Ectodermal cell (in vitro differentiated cells): ENCODE measurements at regions not wholly inside any gene's neighbourhood (a gene's known extent, or its start where the extent isn't known, plus 50 kb on each side); places are given as distances from the start of the nearest gene placed in this dataset.

Experiments
- H3K27ac ChIP-seq: 2 replicates; pipeline ENCODE4 v1.7.0; 2013; ENCODE audit warnings: mild to moderate bottlenecking, low read depth, low read length; ENCODE audit not compliant: insufficient read depth, poor library complexity, severe bottlenecking
- H3K27me3 ChIP-seq: 2 replicates; pipeline ENCODE4 v1.7.0; 2013; ENCODE audit warnings: mild to moderate bottlenecking, low read length; ENCODE audit not compliant: insufficient read depth, control insufficient read depth, poor library complexity, severe bottlenecking
- H3K36me3 ChIP-seq: one replicate; pipeline ENCODE4 v1.7.0; 2013; ENCODE audit warnings: low read length; ENCODE audit not compliant: control insufficient read depth, insufficient read depth
- H3K4me1 ChIP-seq: one replicate; pipeline ENCODE4 v1.7.0; 2013; ENCODE audit warnings: low read length; ENCODE audit not compliant: control insufficient read depth, insufficient read depth
- H3K4me3 ChIP-seq: 2 replicates; pipeline ENCODE4 v1.7.0; 2013; ENCODE audit warnings: low read depth, low read length, control low read depth; ENCODE audit not compliant: insufficient read depth
- H3K9me3 ChIP-seq: 2 replicates; pipeline ENCODE4 v1.7.0; 2013; ENCODE audit warnings: mild to moderate bottlenecking, low read length, moderate library complexity; ENCODE audit not compliant: control insufficient read depth
- WGBS, 2 experiments: methylation state at CpG; one replicate each; pipeline ENCODE4 v1.1.7; 2013; ENCODE audit warnings: missing lambda C conversion rate in 2 of 2; 5-methylcytosine and 5-hydroxymethylcytosine counted together

DNA sequence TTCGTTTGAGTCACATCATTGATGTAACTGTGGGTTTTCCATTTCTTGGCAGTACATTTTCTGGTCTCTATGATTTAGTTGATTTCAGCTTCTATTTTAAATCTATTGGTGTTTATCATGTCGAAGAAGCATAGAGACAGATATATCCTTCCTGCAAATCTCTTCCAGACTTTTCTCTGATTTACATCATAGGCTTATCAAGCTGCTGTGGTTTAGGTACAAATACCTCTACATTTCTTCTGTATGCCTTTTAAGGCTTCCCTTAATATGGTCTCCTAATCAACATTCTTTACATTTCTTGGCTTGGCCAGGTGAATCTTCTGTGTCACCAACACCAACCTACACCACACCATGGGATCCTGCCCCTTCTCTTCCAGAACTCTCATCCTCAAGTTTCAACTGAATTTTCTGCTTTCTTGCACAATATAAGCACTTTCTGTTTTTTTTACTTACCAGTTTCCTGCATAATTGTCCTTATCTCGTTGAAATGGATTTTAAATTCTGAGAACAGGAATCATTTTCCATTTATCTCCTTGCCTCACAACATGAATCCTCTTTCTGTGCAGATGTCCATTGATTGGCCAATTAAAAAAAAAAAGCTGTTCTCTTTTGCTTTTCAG is 626.9 kb downstream of the ANKRD50 start:
- Histone ChIP-seq H3K4me3 (no peak overlapping the region), H3K9me3 (no peaks in the 10 kb centered on the region), H3K27me3 (no peaks in the 10 kb centered on the region), H3K36me3 (no peaks in the 10 kb centered on the region), H3K4me1 (no peaks in the 10 kb centered on the region), H3K27ac (no peak overlapping the region)
- WGBS, 2 experiments = 91 to 95% methylated on average over 2 to 3 of the region's 3 CpGs

DNA sequence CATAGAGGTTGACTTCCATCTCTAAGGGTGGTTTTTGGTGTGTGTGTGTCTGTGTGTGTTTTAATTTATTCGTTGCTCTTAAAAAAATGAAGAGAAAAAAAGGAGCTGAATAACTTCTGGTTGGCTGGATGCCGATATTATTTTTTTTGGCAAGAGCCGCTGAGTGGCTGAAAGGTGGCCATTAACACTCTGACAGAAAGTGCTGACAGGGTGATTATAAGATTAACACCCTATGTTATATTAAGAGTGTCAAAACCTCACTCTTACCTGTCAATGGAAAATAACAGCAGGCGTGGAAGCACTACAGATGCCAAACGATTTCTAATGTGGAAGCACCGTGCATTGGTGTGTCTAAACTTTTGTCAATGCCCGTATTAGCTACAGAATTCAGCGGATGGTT is 622.5 kb downstream of the ANKRD50 start:
- no peaks in the 10 kb centered on the region for H3K36me3 ChIP-seq
- no peaks in the 10 kb centered on the region for H3K9me3 ChIP-seq
- 94 to 96% methylated on average over 7 to 8 of the region's 8 CpGs for WGBS, 2 experiments
- no peaks in the 10 kb centered on the region for H3K27me3 ChIP-seq
- H3K4me1 ChIP-seq = no peaks in the 10 kb centered on the region
- no peak overlapping the region for H3K4me3 ChIP-seq
- no peak overlapping the region for H3K27ac ChIP-seq

DNA sequence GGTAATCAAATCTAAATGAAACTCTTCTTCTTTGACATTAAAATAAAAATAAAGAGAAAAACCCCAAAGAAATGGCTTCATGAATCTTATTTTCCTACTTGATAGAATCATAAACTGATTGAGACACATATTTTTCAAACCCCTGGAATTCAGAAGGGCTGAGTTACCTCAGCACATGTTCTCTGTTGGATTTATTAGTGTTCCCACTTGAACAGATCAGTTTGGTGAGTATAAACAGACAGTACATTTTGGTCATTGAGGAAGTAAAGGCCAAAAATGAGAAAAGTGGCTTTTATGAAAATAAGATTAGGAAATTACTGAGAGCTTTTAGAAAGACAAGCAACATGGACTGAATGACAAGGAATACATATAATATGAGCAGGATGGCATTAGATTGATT is 620.4 kb downstream of the ANKRD50 start:
- H3K9me3 ChIP-seq = no peaks in the 10 kb centered on the region
- no peaks in the 10 kb centered on the region for H3K4me1 ChIP-seq
- no peak overlapping the region for H3K27ac ChIP-seq
- no peak overlapping the region for H3K4me3 ChIP-seq
- no peaks in the 10 kb centered on the region for H3K36me3 ChIP-seq
- no peaks in the 10 kb centered on the region for H3K27me3 ChIP-seq

DNA sequence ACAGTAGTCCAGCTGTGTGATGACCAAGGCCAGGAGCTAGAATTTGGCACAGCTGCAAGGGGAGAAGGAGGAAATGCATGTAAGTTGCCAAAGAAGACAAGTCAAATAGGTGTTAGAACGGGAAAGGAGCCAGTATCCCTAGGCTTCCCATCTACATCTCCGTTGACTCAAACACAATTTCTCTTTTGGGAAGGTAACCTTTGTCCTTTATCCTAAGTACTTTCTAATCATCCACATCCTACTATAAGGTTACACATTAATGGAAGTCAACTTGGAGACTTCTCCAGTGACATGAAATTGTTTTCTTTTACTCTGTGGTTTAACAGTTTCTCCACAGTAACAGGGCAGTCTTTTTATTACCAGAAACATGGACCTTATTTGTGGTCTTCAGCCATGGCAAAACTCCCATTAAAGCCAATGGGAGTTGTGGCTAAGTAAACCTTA is 620.0 kb downstream of the ANKRD50 start:
- Histone ChIP-seq H3K4me3 (no peak overlapping the region), H3K4me1 (no peaks in the 10 kb centered on the region), H3K9me3 (no peaks in the 10 kb centered on the region), H3K27me3 (no peaks in the 10 kb centered on the region), H3K27ac (no peak overlapping the region), H3K36me3 (no peaks in the 10 kb centered on the region)
- 93 to 100% methylated on average over 2 of the region's 2 CpGs for WGBS, 2 experiments

DNA sequence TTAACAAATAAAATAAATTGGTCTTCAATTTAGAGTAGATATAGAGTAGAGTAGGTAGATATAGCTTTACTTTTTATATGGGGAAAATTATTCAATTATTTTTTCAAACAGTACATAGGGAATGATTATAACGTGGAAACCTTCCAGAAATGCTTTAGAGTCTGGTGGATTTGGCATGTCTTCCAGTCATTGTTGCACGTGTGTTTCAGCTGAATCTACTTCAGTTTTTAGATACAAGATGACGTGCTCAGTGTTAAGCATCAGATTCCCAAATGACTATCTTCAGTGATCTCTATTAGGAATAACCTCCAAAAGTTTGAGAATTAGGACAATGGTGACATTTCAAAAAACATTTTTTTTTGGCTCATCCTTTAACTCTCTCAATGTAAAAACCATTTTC is 616.9 kb downstream of the ANKRD50 start:
- Histone ChIP-seq H3K36me3 (no peaks in the 10 kb centered on the region), H3K9me3 (no peaks in the 10 kb centered on the region), H3K27ac (no peak overlapping the region), H3K4me3 (no peak overlapping the region), H3K27me3 (no peaks in the 10 kb centered on the region), H3K4me1 (no peaks in the 10 kb centered on the region)
- WGBS, 2 experiments = 91 to 95% methylated on average over 3 of the region's 3 CpGs

DNA sequence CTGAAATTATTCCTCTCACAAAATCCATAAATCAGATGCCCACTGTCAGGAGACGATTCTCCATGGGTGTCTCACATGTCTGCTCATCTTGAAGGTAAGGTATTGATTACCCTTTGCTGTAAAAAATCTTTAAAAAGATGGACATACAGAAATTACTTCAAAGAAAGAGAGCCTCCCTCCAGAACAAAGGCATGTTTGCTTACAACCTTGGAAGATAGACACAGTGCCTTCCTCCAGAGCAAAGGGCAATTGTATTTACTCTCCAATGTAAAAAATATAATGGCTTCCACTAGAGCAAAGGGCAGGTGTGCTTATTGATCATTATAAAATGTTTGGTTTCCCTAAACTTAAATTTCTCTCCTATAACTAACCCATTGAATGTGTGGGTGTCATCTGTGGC is 616.2 kb downstream of the ANKRD50 start:
- WGBS, 2 experiments = 100% methylated on average over 1 of the region's 1 CpG; no CpG with 5 or more reads in 1 of the 2 experiments
- H3K27me3 ChIP-seq = no peaks in the 10 kb centered on the region
- H3K9me3 ChIP-seq = no peaks in the 10 kb centered on the region
- H3K27ac ChIP-seq = no peak overlapping the region
- no peaks in the 10 kb centered on the region for H3K4me1 ChIP-seq
- H3K4me3 ChIP-seq = no peak overlapping the region
- H3K36me3 ChIP-seq = no peaks in the 10 kb centered on the region

DNA sequence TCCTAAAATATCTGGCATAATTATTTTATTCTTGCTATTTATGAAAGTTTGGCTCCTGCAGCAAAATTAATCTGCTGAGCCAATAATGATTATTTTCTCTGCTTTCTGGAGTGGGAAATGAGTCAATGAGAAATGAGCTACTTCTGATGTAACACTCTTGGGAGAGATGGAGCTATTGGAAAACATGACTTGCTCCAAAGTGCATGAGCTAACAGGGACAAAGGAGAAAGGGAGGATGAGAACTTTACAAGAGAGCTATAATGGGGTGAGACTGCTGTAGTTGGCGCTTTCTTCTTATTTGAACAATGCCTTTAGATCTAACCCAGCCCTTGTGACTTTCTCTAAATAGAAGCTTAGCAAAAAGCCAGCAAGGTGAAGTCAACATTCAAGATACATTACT is 615.1 kb downstream of the ANKRD50 start:
- Histone ChIP-seq H3K27ac (no peak overlapping the region), H3K4me1 (no peaks in the 10 kb centered on the region), H3K36me3 (no peaks in the 10 kb centered on the region), H3K27me3 (no peaks in the 10 kb centered on the region), H3K9me3 (no peaks in the 10 kb centered on the region), H3K4me3 (no peak overlapping the region)
- WGBS, 2 experiments = 89 to 100% methylated on average over 1 of the region's 1 CpG

DNA sequence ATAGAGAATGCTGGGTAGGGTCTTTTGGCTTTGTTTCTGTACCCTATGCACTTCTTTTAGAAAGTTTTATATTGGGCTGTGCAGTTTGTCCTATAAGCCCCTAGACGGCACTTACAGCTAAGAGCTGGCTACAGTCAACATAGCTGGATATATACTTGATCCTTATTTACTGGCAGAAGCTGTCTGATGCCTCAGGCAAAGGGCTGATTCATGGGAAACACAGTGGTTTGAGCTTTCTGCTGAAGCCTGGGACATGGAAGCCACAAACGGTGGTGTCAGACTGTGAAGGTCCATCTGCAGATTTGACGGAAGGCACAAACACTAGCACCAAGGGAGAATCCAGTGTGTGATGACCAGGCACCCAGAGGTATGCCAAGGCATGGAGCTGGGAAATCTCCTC is 608.4 kb downstream of the ANKRD50 start:
- H3K27ac ChIP-seq = no peak overlapping the region
- H3K4me3 ChIP-seq = no peak overlapping the region
- H3K4me1 ChIP-seq = no peaks in the 10 kb centered on the region
- H3K9me3 ChIP-seq = no peaks in the 10 kb centered on the region
- H3K27me3 ChIP-seq = no peaks in the 10 kb centered on the region
- H3K36me3 ChIP-seq = no peaks in the 10 kb centered on the region
- 97% methylated on average over 3 of the region's 3 CpGs for WGBS, 2 experiments

DNA sequence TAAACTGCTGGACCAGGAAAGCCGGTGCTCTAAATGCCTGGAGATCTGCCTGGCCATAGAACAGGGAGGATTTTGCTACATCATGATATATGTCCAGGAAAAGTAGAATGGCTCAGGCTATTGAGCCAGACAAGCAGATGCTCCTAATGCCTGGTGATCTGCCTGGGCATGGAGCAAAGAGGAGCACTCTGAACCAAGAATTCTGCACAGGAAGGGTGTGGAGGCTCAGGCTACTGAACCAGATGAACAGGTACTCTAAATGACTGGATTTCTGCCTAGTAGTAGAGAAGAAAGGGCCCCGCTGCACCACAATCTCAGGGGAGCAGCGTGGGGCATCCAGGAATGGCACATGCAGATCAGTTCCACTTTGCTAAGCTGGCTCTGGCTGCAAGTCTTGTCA is 607.9 kb downstream of the ANKRD50 start:
- no peaks in the 10 kb centered on the region for H3K27me3 ChIP-seq
- H3K4me1 ChIP-seq = no peaks in the 10 kb centered on the region
- H3K9me3 ChIP-seq = no peaks in the 10 kb centered on the region
- H3K27ac ChIP-seq = no peak overlapping the region
- H3K36me3 ChIP-seq = no peaks in the 10 kb centered on the region
- 95 to 97% methylated on average over 3 of the region's 3 CpGs for WGBS, 2 experiments
- H3K4me3 ChIP-seq = no peak overlapping the region

DNA sequence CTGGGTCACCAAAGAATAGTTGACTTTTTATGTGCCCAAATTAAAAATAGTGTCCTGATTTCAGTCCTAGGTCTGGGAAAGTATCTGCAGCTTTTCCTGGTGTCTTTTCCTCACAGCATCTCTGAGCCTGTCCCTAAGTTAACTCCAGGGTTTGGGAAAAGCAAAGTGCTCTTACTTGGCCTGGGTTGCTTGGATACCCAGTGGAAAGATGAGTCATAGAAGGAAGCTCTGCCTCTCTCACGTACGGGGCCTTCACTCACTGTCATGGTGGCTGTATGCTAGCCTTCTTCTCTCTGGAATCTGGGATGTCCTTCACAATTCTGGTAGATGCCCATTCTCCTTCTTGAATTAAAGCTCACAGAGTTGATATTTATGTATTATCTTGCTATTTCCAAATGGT is 607.3 kb downstream of the ANKRD50 start:
- Histone ChIP-seq H3K27me3 (no peaks in the 10 kb centered on the region), H3K4me1 (no peaks in the 10 kb centered on the region), H3K9me3 (no peaks in the 10 kb centered on the region), H3K4me3 (no peak overlapping the region), H3K27ac (no peak overlapping the region), H3K36me3 (no peaks in the 10 kb centered on the region)
- WGBS, 2 experiments = 89 to 93% methylated on average over 2 of the region's 2 CpGs

DNA sequence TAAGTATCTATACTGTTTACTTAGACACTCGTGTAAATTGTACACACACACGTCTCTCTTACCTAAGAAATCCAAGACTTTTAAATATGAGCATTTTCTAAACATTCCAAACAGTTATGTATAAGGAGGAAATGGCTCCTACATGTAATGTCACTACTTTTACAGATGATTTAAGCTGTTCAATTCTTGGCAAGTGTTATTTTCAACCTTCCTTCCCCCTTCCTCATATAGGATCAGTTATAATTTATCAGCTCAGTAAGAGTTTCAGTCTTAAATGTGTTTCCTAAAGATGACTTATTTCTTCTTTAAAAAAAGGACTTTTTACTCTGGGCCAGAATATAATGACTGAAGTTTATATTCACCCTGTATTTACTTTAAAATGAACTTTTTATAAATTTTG is 601.1 kb downstream of the ANKRD50 start:
- Histone ChIP-seq H3K9me3 (no peaks in the 10 kb centered on the region), H3K4me3 (no peak overlapping the region), H3K27ac (no peak overlapping the region), H3K27me3 (no peaks in the 10 kb centered on the region), H3K4me1 (no peaks in the 10 kb centered on the region), H3K36me3 (no peaks in the 10 kb centered on the region)
- 90% methylated on average over 2 of the region's 2 CpGs; no CpG with 5 or more reads in 1 of the 2 experiments for WGBS, 2 experiments
